ENCODE measurements at regions not wholly inside any gene's neighbourhood (a gene's known extent, or its start where the extent isn't known, plus 50 kb on each side); places are given as distances from the start of the nearest gene placed in this dataset.

GRCh38 chr6:139577124-139577762 is 202.8 kb upstream of the CITED2 start:
- no peak for DNase-seq (ENCODE audit: low read depth, low spot score)
- H3K9ac ChIP-seq (ENCODE audit: insufficient read length, low read depth), result no peak overlapping the region
- no peaks in the 10 kb centered on the region for H3K36me3 ChIP-seq (ENCODE audit: insufficient read depth, insufficient read length, low read length)
- H3K4me1 ChIP-seq (ENCODE audit: insufficient read depth, insufficient read length), result no peaks in the 10 kb centered on the region
- H3K4me3 ChIP-seq (ENCODE audit: insufficient read length, low read depth), result no peak overlapping the region
- no peaks in the 10 kb centered on the region for H3K27me3 ChIP-seq (ENCODE audit: insufficient read depth, insufficient read length)
- TF ChIP-seq SUZ12 (IDR thresholded peaks at IDR 0.05; ENCODE audit: extremely low read depth, insufficient read depth, insufficient read length) (no peak), ZNF274 (IDR thresholded peaks at IDR 0.05; ENCODE audit: low read depth, low read length) (no peak), YY1 (IDR thresholded peaks at IDR 0.05; ENCODE audit: insufficient read depth, insufficient read length) (no peak)
- H3K9me3 ChIP-seq (ENCODE audit: insufficient read depth, low read length), result no peaks in the 10 kb centered on the region

GRCh38 chr6:139572001-139572400 is 197.6 kb upstream of the CITED2 start:
- Histone ChIP-seq H3K27me3 (ENCODE audit: insufficient read depth, insufficient read length) (no peaks in the 10 kb centered on the region), H3K36me3 (ENCODE audit: insufficient read depth, insufficient read length, low read length) (no peaks in the 10 kb centered on the region), H3K9ac (ENCODE audit: insufficient read length, low read depth) (no peak overlapping the region), H3K4me1 (ENCODE audit: insufficient read depth, insufficient read length) (no peaks in the 10 kb centered on the region), H3K4me3 (ENCODE audit: insufficient read length, low read depth) (no peak overlapping the region), H3K9me3 (ENCODE audit: insufficient read depth, low read length) (no peaks in the 10 kb centered on the region)
- TF ChIP-seq ZNF274 (IDR thresholded peaks at IDR 0.05; ENCODE audit: low read depth, low read length) (no peak), YY1 (IDR thresholded peaks at IDR 0.05; ENCODE audit: insufficient read depth, insufficient read length) (no peak), SUZ12 (IDR thresholded peaks at IDR 0.05; ENCODE audit: extremely low read depth, insufficient read depth, insufficient read length) (no peak)
- DNase-seq (ENCODE audit: low read depth, low spot score), result no peak

- Histone ChIP-seq H3K9ac (ENCODE audit: insufficient read length, low read depth) (no peak overlapping the region), H3K36me3 (ENCODE audit: insufficient read depth, insufficient read length, low read length) (no peaks in the 10 kb centered on the region), H3K27me3 (ENCODE audit: insufficient read depth, insufficient read length) (no peaks in the 10 kb centered on the region), H3K4me3 (ENCODE audit: insufficient read length, low read depth) (no peak overlapping the region), H3K4me1 (ENCODE audit: insufficient read depth, insufficient read length) (no peaks in the 10 kb centered on the region), H3K9me3 (ENCODE audit: insufficient read depth, low read length) (no peaks in the 10 kb centered on the region)
- no peak for TF ChIP-seq ZNF274 (IDR thresholded peaks at IDR 0.05; ENCODE audit: low read depth, low read length)
- no peak for DNase-seq (ENCODE audit: low read depth, low spot score)
Observed at GRCh38 chr6:139570166-139570565, 195.7 kb upstream of the CITED2 start.

- Histone ChIP-seq H3K9me3 (ENCODE audit: insufficient read depth, low read length) (no peaks in the 10 kb centered on the region), H3K9ac (ENCODE audit: insufficient read length, low read depth) (no peak overlapping the region), H3K27me3 (ENCODE audit: insufficient read depth, insufficient read length) (no peaks in the 10 kb centered on the region), H3K36me3 (ENCODE audit: insufficient read depth, insufficient read length, low read length) (no peaks in the 10 kb centered on the region), H3K4me3 (ENCODE audit: insufficient read length, low read depth) (no peak overlapping the region), H3K4me1 (ENCODE audit: insufficient read depth, insufficient read length) (no peaks in the 10 kb centered on the region)
- DNase-seq (ENCODE audit: low read depth, low spot score), result no peak
- no peak for TF ChIP-seq SUZ12 (IDR thresholded peaks at IDR 0.05; ENCODE audit: extremely low read depth, insufficient read depth, insufficient read length)
- no peak for TF ChIP-seq ZNF274 (IDR thresholded peaks at IDR 0.05; ENCODE audit: low read depth, low read length)
- no peak for TF ChIP-seq YY1 (IDR thresholded peaks at IDR 0.05; ENCODE audit: insufficient read depth, insufficient read length)
Observed at GRCh38 chr6:139569566-139569965, 195.1 kb upstream of the CITED2 start.

GRCh38 chr6:139568956-139569538 is 194.6 kb upstream of the CITED2 start:
- Histone ChIP-seq H3K9me3 (ENCODE audit: insufficient read depth, low read length) (no peaks in the 10 kb centered on the region), H3K4me3 (ENCODE audit: insufficient read length, low read depth) (no peak overlapping the region), H3K9ac (ENCODE audit: insufficient read length, low read depth) (no peak overlapping the region), H3K4me1 (ENCODE audit: insufficient read depth, insufficient read length) (no peaks in the 10 kb centered on the region), H3K36me3 (ENCODE audit: insufficient read depth, insufficient read length, low read length) (no peaks in the 10 kb centered on the region), H3K27me3 (ENCODE audit: insufficient read depth, insufficient read length) (no peaks in the 10 kb centered on the region)
- TF ChIP-seq SUZ12 (IDR thresholded peaks at IDR 0.05; ENCODE audit: extremely low read depth, insufficient read depth, insufficient read length), result no peak
- no peak for TF ChIP-seq YY1 (IDR thresholded peaks at IDR 0.05; ENCODE audit: insufficient read depth, insufficient read length)
- no peak for TF ChIP-seq ZNF274 (IDR thresholded peaks at IDR 0.05; ENCODE audit: low read depth, low read length)
- DNase-seq (ENCODE audit: low read depth, low spot score), result no peak

- no peaks in the 10 kb centered on the region for H3K4me1 ChIP-seq (ENCODE audit: insufficient read depth, insufficient read length)
- H3K9ac ChIP-seq (ENCODE audit: insufficient read length, low read depth), result no peak overlapping the region
- H3K4me3 ChIP-seq (ENCODE audit: insufficient read length, low read depth), result no peak overlapping the region
- no peaks in the 10 kb centered on the region for H3K9me3 ChIP-seq (ENCODE audit: insufficient read depth, low read length)
- TF ChIP-seq YY1 (IDR thresholded peaks at IDR 0.05; ENCODE audit: insufficient read depth, insufficient read length) (no peak), SUZ12 (IDR thresholded peaks at IDR 0.05; ENCODE audit: extremely low read depth, insufficient read depth, insufficient read length) (no peak), ZNF274 (IDR thresholded peaks at IDR 0.05; ENCODE audit: low read depth, low read length) (no peak)
- DNase-seq (ENCODE audit: low read depth, low spot score), result no peak
- H3K36me3 ChIP-seq (ENCODE audit: insufficient read depth, insufficient read length, low read length), result no peaks in the 10 kb centered on the region
- H3K27me3 ChIP-seq (ENCODE audit: insufficient read depth, insufficient read length), result no peaks in the 10 kb centered on the region
Observed at GRCh38 chr6:139568151-139568955, 193.9 kb upstream of the CITED2 start.

- Histone ChIP-seq H3K27me3 (ENCODE audit: insufficient read depth, insufficient read length) (no peaks in the 10 kb centered on the region), H3K9ac (ENCODE audit: insufficient read length, low read depth) (no peak overlapping the region), H3K36me3 (ENCODE audit: insufficient read depth, insufficient read length, low read length) (no peaks in the 10 kb centered on the region), H3K4me3 (ENCODE audit: insufficient read length, low read depth) (no peak overlapping the region), H3K9me3 (ENCODE audit: insufficient read depth, low read length) (no peaks in the 10 kb centered on the region), H3K4me1 (ENCODE audit: insufficient read depth, insufficient read length) (no peaks in the 10 kb centered on the region)
- DNase-seq (ENCODE audit: low read depth, low spot score), result no peak
- TF ChIP-seq YY1 (IDR thresholded peaks at IDR 0.05; ENCODE audit: insufficient read depth, insufficient read length) (no peak), SUZ12 (IDR thresholded peaks at IDR 0.05; ENCODE audit: extremely low read depth, insufficient read depth, insufficient read length) (no peak), ZNF274 (IDR thresholded peaks at IDR 0.05; ENCODE audit: low read depth, low read length) (no peak)
Observed at GRCh38 chr6:139567095-139567494, 192.6 kb upstream of the CITED2 start.
